CD4-positive, alpha-beta T cell (primary cell): ENCODE measurements at regions not wholly inside any gene's neighbourhood (a gene's known extent, or its start where the extent isn't known, plus 50 kb on each side); places are given as distances from the start of the nearest gene placed in this dataset.

ENCODE experiments used
- ATAC-seq: fragments of 200-7000 bp; cut with Tn5 transposase; one replicate; pipeline ENCODE4 v1.10.0; 2022; ENCODE audit warnings: mild to moderate bottlenecking; ENCODE audit not compliant: poor library complexity
- CTCF ChIA-PET: fragments of 350-600 bp; sonication (Branson Sonifier 250); formaldehyde crosslinking; loops from one replicate; lab custom pipeline; 2021; ENCODE audit warnings: antibody characterized with exemption, inconsistent platforms; lab: Charles Lee
- POLR2A ChIA-PET: fragments of 350-600 bp; sonication (Branson Sonifier 250); formaldehyde crosslinking; loops from one replicate; lab custom pipeline; 2021; ENCODE audit warnings: antibody characterized with exemption, inconsistent platforms; lab: Charles Lee
- DNase-seq, 14 experiments: peaks; one replicate each; pipeline ENCODE4 v3.0.0-alpha.2; 2013 to 2020; ENCODE audit warnings: mixed read lengths in 2 of 14
- H3K27ac ChIP-seq, 2 donors: one replicate each; pipeline versions ENCODE4 v1.5.1 to v1.7.0; 2013; ENCODE audit warnings: low read length in 2 of 2, low read depth in 1 of 2, mild to moderate bottlenecking in 1 of 2
- H3K27me3 ChIP-seq, 2 experiments: 1 replicate in 1 of 2; 2 replicates in 1 of 2; pipeline versions ENCODE4 v1.6.1 to v1.7.0; 2013; ENCODE audit warnings: low read length in 2 of 2, control low read depth in 1 of 2, mild to moderate bottlenecking in 1 of 2, moderate library complexity in 1 of 2; ENCODE audit not compliant: insufficient read depth in 2 of 2, control insufficient read depth in 1 of 2
- H3K36me3 ChIP-seq: one replicate; pipeline ENCODE4 v1.6.1; 2013; ENCODE audit warnings: low read length, control low read depth; ENCODE audit not compliant: insufficient read depth
- H3K4me1 ChIP-seq: one replicate; pipeline ENCODE4 v1.6.1; 2013; ENCODE audit warnings: low read length, control low read depth; ENCODE audit not compliant: insufficient read depth
- H3K4me3 ChIP-seq: one replicate; pipeline ENCODE4 v1.5.1; 2013; ENCODE audit warnings: mild to moderate bottlenecking, low read length, moderate library complexity
- H3K9me3 ChIP-seq, 2 experiments: 1 replicate in 1 of 2; 2 replicates in 1 of 2; pipeline versions ENCODE4 v1.6.1 to v1.7.0; 2013; ENCODE audit warnings: low read length in 2 of 2, mild to moderate bottlenecking in 2 of 2, control low read depth in 1 of 2, moderate library complexity in 1 of 2; ENCODE audit not compliant: control insufficient read depth in 1 of 2, insufficient read depth in 1 of 2
- H3K27ac Mint-ChIP-seq: one replicate; pipeline ENCODE4 v1.8.0; 2020; ENCODE audit warnings: mixed read lengths
- H3K27me3 Mint-ChIP-seq: one replicate; pipeline ENCODE4 v1.8.0; 2021; ENCODE audit warnings: mixed read lengths
- H3K36me3 Mint-ChIP-seq: one replicate; pipeline ENCODE4 v1.8.0; 2021; ENCODE audit warnings: low read depth, mixed read lengths
- H3K4me1 Mint-ChIP-seq: one replicate; pipeline ENCODE4 v1.8.0; 2021; ENCODE audit warnings: low read depth, mixed read lengths
- H3K4me3 Mint-ChIP-seq: one replicate; pipeline ENCODE4 v1.8.0; 2020; ENCODE audit warnings: mild to moderate bottlenecking, mixed read lengths
- H3K9me3 Mint-ChIP-seq: one replicate; pipeline ENCODE4 v1.8.0; 2020; ENCODE audit warnings: mixed read lengths
- intact Hi-C, 2 experiments: fragments of 100-400 bp; cut with DNase I in 1 of 2; cut with micrococcal nuclease in 1 of 2; formaldehyde crosslinking; loops; one replicate each; pipeline versions ENCODE4 v1.15.1 to v1.9.0; 2023 to 2025; cut with DNase I, micrococcal nuclease
- TF ChIP-seq, protein P1 (sequence below): fragments of 200-600 bp; IDR thresholded peaks from one replicate; pipeline ENCODE4 v1.8.0; 2022; ENCODE audit warnings: antibody characterized with exemption, mild to moderate bottlenecking

DNA sequence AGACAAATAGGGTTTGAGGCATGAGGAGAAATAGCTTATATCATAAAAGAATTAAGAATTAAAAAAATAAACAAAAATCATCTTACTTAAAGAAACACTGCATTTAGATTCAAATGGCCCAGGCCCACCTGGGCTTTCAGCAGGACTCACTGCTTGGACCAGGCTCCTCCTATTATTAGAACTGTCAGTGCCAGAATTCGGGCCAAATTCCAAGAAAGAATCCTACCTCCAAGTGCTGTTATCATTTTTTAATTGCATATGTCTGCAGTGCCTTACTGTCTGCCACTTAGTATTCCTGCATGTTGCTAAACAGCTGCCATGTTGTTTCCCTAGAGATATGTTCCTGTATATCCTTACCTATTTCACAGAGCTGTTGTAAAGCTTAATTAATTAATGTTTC is 112.0 kb downstream of the BARHL2 start:
- DNase-seq (no peak), ATAC-seq (no peak)
- Histone ChIP-seq H3K9me3 (no peaks in the 10 kb centered on the region), H3K4me1 (no peaks in the 10 kb centered on the region), H3K27ac (no peak overlapping the region), H3K4me3 (no peak overlapping the region), H3K36me3 (no peaks in the 10 kb centered on the region), H3K27me3 (no peaks in the 10 kb centered on the region)
- ChIA-PET CTCF (no interaction called here), POLR2A (no interaction called here)
- intact Hi-C loops = no loop called here
- no peak overlapping the region for H3K27ac Mint-ChIP-seq
- TF ChIP-seq, protein P1, sequence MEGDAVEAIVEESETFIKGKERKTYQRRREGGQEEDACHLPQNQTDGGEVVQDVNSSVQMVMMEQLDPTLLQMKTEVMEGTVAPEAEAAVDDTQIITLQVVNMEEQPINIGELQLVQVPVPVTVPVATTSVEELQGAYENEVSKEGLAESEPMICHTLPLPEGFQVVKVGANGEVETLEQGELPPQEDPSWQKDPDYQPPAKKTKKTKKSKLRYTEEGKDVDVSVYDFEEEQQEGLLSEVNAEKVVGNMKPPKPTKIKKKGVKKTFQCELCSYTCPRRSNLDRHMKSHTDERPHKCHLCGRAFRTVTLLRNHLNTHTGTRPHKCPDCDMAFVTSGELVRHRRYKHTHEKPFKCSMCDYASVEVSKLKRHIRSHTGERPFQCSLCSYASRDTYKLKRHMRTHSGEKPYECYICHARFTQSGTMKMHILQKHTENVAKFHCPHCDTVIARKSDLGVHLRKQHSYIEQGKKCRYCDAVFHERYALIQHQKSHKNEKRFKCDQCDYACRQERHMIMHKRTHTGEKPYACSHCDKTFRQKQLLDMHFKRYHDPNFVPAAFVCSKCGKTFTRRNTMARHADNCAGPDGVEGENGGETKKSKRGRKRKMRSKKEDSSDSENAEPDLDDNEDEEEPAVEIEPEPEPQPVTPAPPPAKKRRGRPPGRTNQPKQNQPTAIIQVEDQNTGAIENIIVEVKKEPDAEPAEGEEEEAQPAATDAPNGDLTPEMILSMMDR = no peak
- H3K9me3 Mint-ChIP-seq = no peaks in the 10 kb centered on the region
- no peaks in the 10 kb centered on the region for H3K36me3 Mint-ChIP-seq
- H3K4me3 Mint-ChIP-seq = no peak overlapping the region
- H3K4me1 Mint-ChIP-seq = no peaks in the 10 kb centered on the region
- peaks cover 22% of the 10 kb centered on the region for H3K27me3 Mint-ChIP-seq

DNA sequence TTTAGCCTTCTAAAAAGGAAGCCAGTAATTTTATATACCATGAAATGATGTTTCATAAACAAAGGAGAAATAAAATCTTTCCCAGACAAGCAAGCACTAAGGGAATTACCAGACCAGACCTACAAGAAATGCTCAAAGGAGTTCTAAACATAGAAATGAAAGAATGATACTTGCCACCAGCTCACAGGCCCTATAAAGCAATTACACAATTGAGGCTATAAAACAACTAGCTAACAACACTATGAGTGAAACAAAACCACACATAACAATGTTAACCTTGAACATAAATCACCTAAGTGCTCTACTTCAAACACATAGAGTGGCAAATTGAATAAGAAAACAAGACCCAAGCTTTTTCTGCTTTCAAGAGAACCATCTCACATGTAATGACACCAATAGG is 123.8 kb downstream of the BARHL2 start:
- no peaks in the 10 kb centered on the region for H3K4me1 Mint-ChIP-seq

DNA sequence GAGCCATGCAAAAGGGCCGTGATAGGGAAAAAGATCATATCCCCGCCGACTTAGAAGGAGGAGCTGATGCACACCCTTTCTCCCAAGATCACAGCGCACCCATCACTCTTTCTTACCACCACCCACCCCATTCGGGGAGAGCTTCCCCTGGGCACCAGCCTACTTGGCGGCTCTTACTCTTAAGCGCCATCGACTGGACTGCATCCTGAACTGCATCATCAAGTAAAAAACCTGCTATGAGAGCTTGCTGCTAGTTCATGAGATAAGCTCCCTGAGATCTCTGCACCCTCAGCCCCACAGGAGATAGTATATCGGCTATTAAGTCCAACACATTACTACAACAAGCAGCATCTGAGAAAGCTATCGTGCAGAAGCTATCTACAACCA is 125.1 kb downstream of the BARHL2 start:
- no peaks in the 10 kb centered on the region for H3K36me3 Mint-ChIP-seq
- CTCF ChIA-PET = no interaction called here
- TF ChIP-seq, protein P1 = no peak

More for the DNA sequence above, 123.8 kb downstream of the BARHL2 start:
- ChIA-PET CTCF (no interaction called here), POLR2A (no interaction called here)
- H3K27ac ChIP-seq = no peak overlapping the region
- H3K36me3 Mint-ChIP-seq = no peaks in the 10 kb centered on the region
- peaks cover 28% of the 10 kb centered on the region for H3K9me3 Mint-ChIP-seq
- H3K36me3 ChIP-seq = no peaks in the 10 kb centered on the region
- H3K27ac Mint-ChIP-seq = no peak overlapping the region
- intact Hi-C loops = no loop called here
- peaks cover 21% of the 10 kb centered on the region for H3K27me3 Mint-ChIP-seq
- peaks cover 4 to 18% of the 10 kb centered on the region in 2 experiments for H3K9me3 ChIP-seq
- H3K4me3 ChIP-seq = no peak overlapping the region
- no peak for ATAC-seq
- no peaks in the 10 kb centered on the region for H3K4me1 ChIP-seq
- TF ChIP-seq, protein P1 = no peak
- no peak for DNase-seq
- H3K4me3 Mint-ChIP-seq = no peak overlapping the region
- peaks cover 9 to 10% of the 10 kb centered on the region in 2 experiments for H3K27me3 ChIP-seq

More for the DNA sequence above, 125.1 kb downstream of the BARHL2 start:
- Mint-ChIP-seq H3K4me3 (no peak overlapping the region), H3K27me3 (peaks cover 28% of the 10 kb centered on the region), H3K9me3 (peaks cover 23% of the 10 kb centered on the region), H3K27ac (no peak overlapping the region), H3K4me1 (no peaks in the 10 kb centered on the region)
- ATAC-seq = no peak
- Histone ChIP-seq H3K27me3 (peaks cover 9 to 10% of the 10 kb centered on the region in 2 experiments), H3K36me3 (no peaks in the 10 kb centered on the region), H3K4me1 (no peaks in the 10 kb centered on the region), H3K4me3 (no peak overlapping the region), H3K27ac (no peak overlapping the region), H3K9me3 (peaks cover 4 to 14% of the 10 kb centered on the region in 2 experiments)
- no peak for DNase-seq
- intact Hi-C loops = no loop called here
- POLR2A ChIA-PET = no interaction called here
